GM06990 (cell line): ENCODE measurements at regions not wholly inside any gene's neighbourhood (a gene's known extent, or its start where the extent isn't known, plus 50 kb on each side); places are given as distances from the start of the nearest gene placed in this dataset.

Source experiments
- DNase-seq: peaks from one replicate; pipeline ENCODE4 v3.0.0-alpha.2; 2011; ENCODE audit not compliant: insufficient read length; ENCODE audit errors: extremely low read depth
- H3K27me3 ChIP-seq: replicated peaks from 2 replicates; pipeline ENCODE4 v1.6.0; 2011; ENCODE audit warnings: low read length; ENCODE audit not compliant: control insufficient read depth, insufficient read depth
- H3K36me3 ChIP-seq: 2 replicates; pipeline ENCODE4 v1.5.1; 2011; ENCODE audit warnings: low read length; ENCODE audit not compliant: control insufficient read depth, insufficient read depth
- H3K4me3 ChIP-seq: replicated peaks from 2 replicates; pipeline ENCODE4 v1.5.1; 2011; ENCODE audit warnings: low read depth, mild to moderate bottlenecking, control low read depth, low read length
- TF ChIP-seq, protein P1 (sequence below): IDR thresholded peaks from 2 replicates; pipeline ENCODE4 v1.5.1; 2011; ENCODE audit warnings: low read length, control low read depth, mild to moderate bottlenecking, inconsistent platforms; ENCODE audit not compliant: insufficient read depth, poor library complexity, severe bottlenecking

DNA sequence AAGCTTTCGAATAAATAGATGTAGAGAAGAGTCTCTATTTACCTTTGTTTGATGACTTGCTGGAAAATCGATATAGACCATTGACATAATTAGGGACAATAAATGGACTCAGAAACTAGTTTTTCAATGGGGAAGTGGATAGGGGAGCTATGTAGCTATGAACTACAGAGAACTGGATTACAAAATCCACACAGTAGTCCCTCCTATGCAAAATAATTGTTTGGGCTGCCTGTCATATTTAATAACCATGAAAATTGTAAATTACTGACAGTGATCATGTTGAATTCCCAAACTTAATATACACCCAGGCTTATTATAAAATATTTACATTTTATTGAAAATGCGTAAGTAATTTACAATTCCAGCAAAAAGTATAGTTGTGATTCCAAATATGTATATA is 333.1 kb upstream of the FAM241A start:
- Histone ChIP-seq H3K36me3 (no peaks in the 10 kb centered on the region), H3K27me3 (no peaks in the 10 kb centered on the region), H3K4me3 (no peak overlapping the region)
- DNase-seq, result no peak
- TF ChIP-seq, protein P1, sequence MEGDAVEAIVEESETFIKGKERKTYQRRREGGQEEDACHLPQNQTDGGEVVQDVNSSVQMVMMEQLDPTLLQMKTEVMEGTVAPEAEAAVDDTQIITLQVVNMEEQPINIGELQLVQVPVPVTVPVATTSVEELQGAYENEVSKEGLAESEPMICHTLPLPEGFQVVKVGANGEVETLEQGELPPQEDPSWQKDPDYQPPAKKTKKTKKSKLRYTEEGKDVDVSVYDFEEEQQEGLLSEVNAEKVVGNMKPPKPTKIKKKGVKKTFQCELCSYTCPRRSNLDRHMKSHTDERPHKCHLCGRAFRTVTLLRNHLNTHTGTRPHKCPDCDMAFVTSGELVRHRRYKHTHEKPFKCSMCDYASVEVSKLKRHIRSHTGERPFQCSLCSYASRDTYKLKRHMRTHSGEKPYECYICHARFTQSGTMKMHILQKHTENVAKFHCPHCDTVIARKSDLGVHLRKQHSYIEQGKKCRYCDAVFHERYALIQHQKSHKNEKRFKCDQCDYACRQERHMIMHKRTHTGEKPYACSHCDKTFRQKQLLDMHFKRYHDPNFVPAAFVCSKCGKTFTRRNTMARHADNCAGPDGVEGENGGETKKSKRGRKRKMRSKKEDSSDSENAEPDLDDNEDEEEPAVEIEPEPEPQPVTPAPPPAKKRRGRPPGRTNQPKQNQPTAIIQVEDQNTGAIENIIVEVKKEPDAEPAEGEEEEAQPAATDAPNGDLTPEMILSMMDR, result no peak

DNA sequence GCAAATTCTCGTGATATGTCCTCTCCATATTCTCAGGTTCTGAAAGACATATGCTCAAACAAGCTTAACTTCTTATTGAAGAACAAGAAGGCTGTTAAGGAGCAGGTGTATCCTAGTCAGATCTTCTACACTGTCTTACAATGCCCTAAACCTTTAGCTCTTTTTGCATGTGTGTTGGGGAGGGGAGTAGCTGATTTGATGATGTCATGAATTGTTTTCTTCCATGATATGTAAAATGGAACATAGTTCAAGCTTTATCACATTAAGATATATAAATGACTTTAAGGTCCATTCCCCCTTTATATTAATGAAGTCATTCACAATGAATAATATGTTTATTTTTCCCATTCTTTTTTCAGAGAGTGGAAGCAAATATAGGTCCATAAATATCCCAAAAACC is 332.5 kb upstream of the FAM241A start:
- TF ChIP-seq, protein P1, result no peak
- Histone ChIP-seq H3K4me3 (no peak overlapping the region), H3K27me3 (no peaks in the 10 kb centered on the region), H3K36me3 (no peaks in the 10 kb centered on the region)
- DNase-seq, result no peak

DNA sequence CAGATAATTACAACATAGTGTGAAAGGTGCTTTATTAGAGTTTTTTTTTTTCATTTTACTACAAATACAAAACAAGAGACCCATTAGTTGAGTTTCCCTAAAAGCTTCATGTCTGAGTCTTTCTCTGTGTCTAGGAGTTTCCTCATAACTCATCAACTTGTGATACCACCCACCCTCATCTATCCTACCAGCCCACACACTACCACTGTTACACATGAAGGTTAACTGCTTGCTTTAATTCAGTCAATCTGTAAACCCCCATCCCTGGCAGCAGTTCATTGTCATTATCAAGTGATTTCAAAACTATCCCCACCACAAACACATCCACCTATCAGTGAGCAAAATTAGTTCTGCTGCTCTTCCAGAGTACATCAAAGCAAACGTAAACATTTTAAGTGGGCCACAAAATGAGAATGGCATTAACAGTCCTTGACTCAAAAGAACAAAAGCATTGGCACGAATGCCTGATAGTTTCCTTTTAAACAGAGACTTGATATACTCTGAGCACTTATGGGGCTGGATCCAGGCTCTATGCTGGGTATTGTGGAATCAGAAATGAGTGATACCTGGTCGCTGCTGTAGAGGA is 331.6 kb upstream of the FAM241A start:
- no peak for DNase-seq
- Histone ChIP-seq H3K4me3 (no peak overlapping the region), H3K36me3 (no peaks in the 10 kb centered on the region), H3K27me3 (no peaks in the 10 kb centered on the region)
- TF ChIP-seq, protein P1, result no peak

DNA sequence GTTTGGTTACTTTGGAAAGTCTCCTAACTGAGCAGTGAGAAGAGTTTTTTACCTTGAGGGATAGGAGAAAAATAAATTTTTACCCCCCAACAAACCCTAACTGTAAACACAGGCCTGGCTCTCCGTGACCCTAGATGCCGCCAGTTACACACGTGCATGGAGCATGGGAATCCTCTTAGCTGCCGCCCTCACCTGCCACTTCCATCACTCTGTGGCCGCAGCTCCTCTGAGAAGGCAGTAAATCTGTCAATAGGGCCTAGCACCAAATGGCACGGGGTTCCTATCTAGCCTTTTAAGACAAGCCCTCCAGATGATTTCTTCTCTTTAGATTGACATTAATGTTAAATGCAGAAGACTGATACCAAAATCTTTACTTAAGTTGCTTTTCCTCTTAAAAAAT is 330.3 kb upstream of the FAM241A start:
- no peak for DNase-seq
- TF ChIP-seq, protein P1, result no peak
- H3K36me3 ChIP-seq, result no peaks in the 10 kb centered on the region
- H3K27me3 ChIP-seq, result no peaks in the 10 kb centered on the region
- no peak overlapping the region for H3K4me3 ChIP-seq

DNA sequence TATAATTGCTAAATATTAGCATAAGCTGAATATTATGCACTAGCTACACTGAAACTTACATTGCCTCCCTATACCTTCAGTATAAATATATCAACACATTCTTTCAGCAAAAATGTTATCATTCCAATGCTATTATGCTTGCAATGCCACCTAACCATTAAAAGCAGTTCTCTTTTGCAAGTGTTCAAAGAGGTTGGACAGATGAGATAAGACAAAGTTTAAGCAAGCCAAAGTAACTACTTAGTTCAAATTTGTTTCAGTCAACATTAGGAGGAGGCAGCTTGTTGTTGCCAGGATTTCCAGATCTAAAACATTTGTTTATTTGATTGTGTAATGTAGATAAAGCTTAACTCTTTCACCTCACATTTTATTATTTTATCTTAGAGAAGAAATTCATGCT is 323.9 kb upstream of the FAM241A start:
- TF ChIP-seq, protein P1, result no peak
- no peaks in the 10 kb centered on the region for H3K36me3 ChIP-seq
- no peaks in the 10 kb centered on the region for H3K27me3 ChIP-seq
- no peak overlapping the region for H3K4me3 ChIP-seq
- no peak for DNase-seq

DNA sequence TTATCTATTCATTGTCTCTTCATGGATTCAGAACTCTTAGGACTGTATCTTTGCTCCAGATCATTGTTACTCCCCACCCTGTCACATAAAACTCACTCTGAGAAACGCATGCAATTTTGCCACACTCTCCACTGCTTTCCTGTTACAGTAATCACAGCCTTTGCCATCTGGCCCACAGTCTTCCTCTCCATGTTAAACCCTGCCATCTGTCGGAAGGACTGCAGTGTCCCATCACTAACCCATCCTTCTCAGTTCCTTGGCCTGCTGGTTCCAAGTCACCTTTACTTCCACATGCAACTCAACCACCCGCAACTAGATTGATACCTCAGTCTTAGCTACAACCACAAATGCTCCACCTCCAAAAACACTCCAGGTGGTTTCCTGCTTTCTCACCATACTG is 308.7 kb upstream of the FAM241A start:
- no peak overlapping the region for H3K4me3 ChIP-seq
- no peaks in the 10 kb centered on the region for H3K36me3 ChIP-seq
- no peaks in the 10 kb centered on the region; the same call in 1 of the 2 replicates for H3K27me3 ChIP-seq
- no peak for DNase-seq
- TF ChIP-seq, protein P1, result no peak
